Activated T-cell treated with anti-CD3 and anti-CD28 coated beads, Interleukin-2, amount 50 U/mL, for 4 hours (primary cell): ENCODE measurements at regions not wholly inside any gene's neighbourhood (a gene's known extent, or its start where the extent isn't known, plus 50 kb on each side); places are given as distances from the start of the nearest gene placed in this dataset.
"Not testable (repeated sequence)": the region's sequence is repeated elsewhere in the genome, so short reads cannot be mapped to it uniquely, and the experiment has no call there.

Experiments
- ATAC-seq, 2 donors: fragments of 200-7000 bp; cut with Tn5 transposase; one replicate each; pipeline ENCODE4 v1.10.0; 2021
- DNase-seq: peaks from one replicate; pipeline ENCODE4 v3.0.0-alpha.2; 2020
- H3K27me3 Mint-ChIP-seq: one replicate; pipeline ENCODE4 v1.8.0; 2021; ENCODE audit warnings: low read depth, mixed read lengths
- H3K36me3 Mint-ChIP-seq: one replicate; pipeline ENCODE4 v1.8.0; 2022; ENCODE audit warnings: mixed read lengths; ENCODE audit not compliant: insufficient read depth
- H3K4me1 Mint-ChIP-seq: one replicate; pipeline ENCODE4 v1.8.0; 2021; ENCODE audit warnings: low read depth, mixed read lengths
- H3K4me3 Mint-ChIP-seq: one replicate; pipeline ENCODE4 v1.8.0; 2021; ENCODE audit warnings: mild to moderate bottlenecking, moderate library complexity, mixed read lengths
- H3K9me3 Mint-ChIP-seq: one replicate; pipeline ENCODE4 v1.8.0; 2021; ENCODE audit warnings: mixed read lengths

DNA sequence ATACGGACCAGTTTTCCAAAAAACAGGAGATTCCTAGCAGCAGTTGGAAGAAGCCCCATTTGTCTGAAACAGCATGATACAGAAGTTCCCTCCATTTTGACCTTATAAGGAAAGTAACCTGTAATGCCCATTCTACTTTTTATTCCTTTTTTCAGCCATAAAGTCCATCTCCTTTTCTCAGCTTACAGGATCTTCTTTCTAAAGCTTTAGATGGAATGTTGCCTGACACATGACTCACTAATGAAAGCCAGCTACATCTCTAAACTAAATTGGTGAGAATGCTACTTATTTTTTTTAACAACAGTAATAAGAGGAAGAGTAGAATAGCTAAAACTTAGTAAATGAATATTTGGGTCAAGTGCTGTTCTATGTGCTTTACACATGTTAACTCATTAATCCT lies 234.1 kb downstream of the CDH26 start:
- no peaks in the 10 kb centered on the region for H3K36me3 Mint-ChIP-seq
- DNase-seq: no peak
- peaks cover 3% of the 10 kb centered on the region for H3K27me3 Mint-ChIP-seq
- no peak overlapping the region for H3K4me3 Mint-ChIP-seq
- no peaks in the 10 kb centered on the region for H3K4me1 Mint-ChIP-seq
- no peaks in the 10 kb centered on the region for H3K9me3 Mint-ChIP-seq
- ATAC-seq: no peak

DNA sequence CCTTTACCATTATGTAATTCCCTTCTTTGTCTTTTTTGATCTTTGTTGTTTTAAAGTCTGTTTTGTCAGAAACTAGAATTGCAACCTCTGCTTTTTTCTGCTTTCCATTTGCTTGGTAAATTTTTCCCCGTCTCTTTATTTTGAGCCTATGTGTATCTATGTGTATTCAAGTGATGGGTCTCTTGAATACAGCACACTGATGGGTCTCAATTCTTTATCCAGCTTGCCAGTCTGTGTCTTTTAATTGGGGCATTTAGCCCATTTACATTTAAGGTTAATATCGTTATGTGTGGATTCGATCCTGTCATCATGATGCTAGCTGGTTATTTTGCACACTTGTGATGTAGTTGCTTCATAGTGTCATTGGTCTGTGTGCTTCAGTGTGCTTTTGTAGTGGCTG lies 240.9 kb downstream of the CDH26 start:
- not testable (repeated sequence) for DNase-seq, H3K27me3 Mint-ChIP-seq, ATAC-seq, H3K4me1 Mint-ChIP-seq, H3K36me3 Mint-ChIP-seq, H3K4me3 Mint-ChIP-seq
- peaks cover 12% of the 10 kb centered on the region for H3K9me3 Mint-ChIP-seq

GRCh38 chr20:60199866-60200265 lies 241.6 kb downstream of the CDH26 start:
- Mint-ChIP-seq H3K27me3 (no peaks in the 10 kb centered on the region), H3K9me3 (peaks cover 12% of the 10 kb centered on the region), H3K4me3 (no peak overlapping the region), H3K36me3 (no peaks in the 10 kb centered on the region), H3K4me1 (no peaks in the 10 kb centered on the region)
- DNase-seq (no peak), ATAC-seq (no peak)

- Mint-ChIP-seq H3K36me3 (no peaks in the 10 kb centered on the region), H3K9me3 (peaks cover 12% of the 10 kb centered on the region), H3K27me3 (no peaks in the 10 kb centered on the region), H3K4me1 (no peaks in the 10 kb centered on the region), H3K4me3 (no peak overlapping the region)
- no peak for ATAC-seq
- DNase-seq: no peak
Measured at GRCh38 chr20:60200305-60200918, 242.2 kb downstream of the CDH26 start.

DNA sequence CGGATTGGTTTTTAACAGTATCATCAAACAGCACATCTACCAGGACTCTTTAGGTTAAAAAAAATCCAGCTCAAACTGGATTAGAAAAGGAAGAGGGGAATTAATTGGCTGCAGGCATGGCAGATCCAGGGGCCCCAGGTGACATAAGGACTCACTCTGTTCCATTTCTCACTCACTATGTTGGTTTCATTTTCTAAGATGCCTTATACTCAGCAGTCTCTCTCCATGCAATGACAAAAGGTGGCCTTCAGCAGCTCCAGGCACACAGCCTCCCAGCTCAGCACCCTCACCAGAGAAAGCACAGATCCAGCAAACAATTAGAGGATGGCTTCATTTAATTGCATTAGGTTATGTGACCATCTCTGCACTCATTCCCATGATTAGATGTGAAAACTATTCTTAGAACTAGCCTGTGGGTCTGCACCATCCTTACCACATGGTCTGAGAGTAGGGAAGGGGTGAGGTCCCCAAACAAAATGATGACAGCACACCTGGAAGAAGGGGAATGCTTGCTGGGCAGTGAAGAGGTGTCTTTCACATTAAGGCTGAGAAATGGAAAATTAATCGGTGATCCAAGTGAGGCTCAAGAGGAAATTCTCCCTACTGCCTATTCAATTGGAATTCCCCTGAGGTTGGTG lies 243.1 kb downstream of the CDH26 start:
- peaks cover 12% of the 10 kb centered on the region for H3K9me3 Mint-ChIP-seq
- no peaks in the 10 kb centered on the region for H3K36me3 Mint-ChIP-seq
- no peak overlapping the region for H3K4me3 Mint-ChIP-seq
- ATAC-seq (no peak), DNase-seq (no peak)
- no peaks in the 10 kb centered on the region for H3K27me3 Mint-ChIP-seq
- H3K4me1 Mint-ChIP-seq: no peaks in the 10 kb centered on the region

- no peak for ATAC-seq
- Mint-ChIP-seq H3K9me3 (peaks cover 12% of the 10 kb centered on the region), H3K4me1 (no peaks in the 10 kb centered on the region), H3K27me3 (no peaks in the 10 kb centered on the region), H3K36me3 (no peaks in the 10 kb centered on the region), H3K4me3 (no peak overlapping the region)
- DNase-seq: no peak
Measured at GRCh38 chr20:60202046-60202445, 243.8 kb downstream of the CDH26 start.

- no peak for DNase-seq
- no peak overlapping the region for H3K4me3 Mint-ChIP-seq
- H3K9me3 Mint-ChIP-seq: peaks cover 11% of the 10 kb centered on the region
- H3K27me3 Mint-ChIP-seq: no peaks in the 10 kb centered on the region
- no peak for ATAC-seq
- H3K4me1 Mint-ChIP-seq: no peaks in the 10 kb centered on the region
- H3K36me3 Mint-ChIP-seq: no peaks in the 10 kb centered on the region
Measured at GRCh38 chr20:60203451-60203850, 245.2 kb downstream of the CDH26 start.

- no peaks in the 10 kb centered on the region for H3K36me3 Mint-ChIP-seq
- no peak for ATAC-seq
- no peak for DNase-seq
- peaks cover 2% of the 10 kb centered on the region for H3K9me3 Mint-ChIP-seq
- H3K27me3 Mint-ChIP-seq: no peaks in the 10 kb centered on the region
- no peak overlapping the region for H3K4me3 Mint-ChIP-seq
- no peaks in the 10 kb centered on the region for H3K4me1 Mint-ChIP-seq
Measured at GRCh38 chr20:60204601-60205000, 246.4 kb downstream of the CDH26 start.

- H3K4me1 Mint-ChIP-seq: peaks cover 3% of the 10 kb centered on the region
- no peak overlapping the region for H3K4me3 Mint-ChIP-seq
- DNase-seq (no peak), ATAC-seq (no peak)
- no peaks in the 10 kb centered on the region for H3K9me3 Mint-ChIP-seq
- H3K27me3 Mint-ChIP-seq: no peaks in the 10 kb centered on the region
- no peaks in the 10 kb centered on the region for H3K36me3 Mint-ChIP-seq
Measured at GRCh38 chr20:60206259-60206658, 248.0 kb downstream of the CDH26 start.

GRCh38 chr20:60209048-60209447 lies 250.8 kb downstream of the CDH26 start:
- no peaks in the 10 kb centered on the region for H3K36me3 Mint-ChIP-seq
- ATAC-seq: no peak
- no peak overlapping the region for H3K4me3 Mint-ChIP-seq
- no peaks in the 10 kb centered on the region for H3K9me3 Mint-ChIP-seq
- H3K27me3 Mint-ChIP-seq: no peaks in the 10 kb centered on the region
- H3K4me1 Mint-ChIP-seq: peaks cover 3% of the 10 kb centered on the region
- no peak for DNase-seq

GRCh38 chr20:60210779-60211617 lies 252.8 kb downstream of the CDH26 start:
- Mint-ChIP-seq H3K36me3 (no peaks in the 10 kb centered on the region), H3K27me3 (no peaks in the 10 kb centered on the region), H3K4me3 (no peak overlapping the region), H3K4me1 (peaks cover 3% of the 10 kb centered on the region), H3K9me3 (no peaks in the 10 kb centered on the region)
- ATAC-seq: peak; percentile 61 to 80
- DNase-seq: peak; percentile 40

- peaks cover 3% of the 10 kb centered on the region for H3K4me1 Mint-ChIP-seq
- ATAC-seq: no peak
Measured at GRCh38 chr20:60211618-60212463, 253.6 kb downstream of the CDH26 start.

GRCh38 chr20:60212695-60213094 lies 254.5 kb downstream of the CDH26 start:
- H3K27me3 Mint-ChIP-seq: peaks cover 2% of the 10 kb centered on the region
- DNase-seq: no peak
- ATAC-seq: no peak
- H3K4me3 Mint-ChIP-seq: no peak overlapping the region
- no peaks in the 10 kb centered on the region for H3K36me3 Mint-ChIP-seq
- H3K4me1 Mint-ChIP-seq: peaks cover 3% of the 10 kb centered on the region
- no peaks in the 10 kb centered on the region for H3K9me3 Mint-ChIP-seq

More at GRCh38 chr20:60211618-60212463, 253.6 kb downstream of the CDH26 start:
- no peak for DNase-seq
- Mint-ChIP-seq H3K27me3 (no peaks in the 10 kb centered on the region), H3K9me3 (no peaks in the 10 kb centered on the region), H3K4me3 (no peak overlapping the region), H3K36me3 (no peaks in the 10 kb centered on the region)
